Esophagus muscularis mucosa (tissue), 3 donors: ENCODE measurements at regions not wholly inside any gene's neighbourhood (a gene's known extent, or its start where the extent isn't known, plus 50 kb on each side); places are given as distances from the start of the nearest gene placed in this dataset.
"Not testable (repeated sequence)": the region's sequence is repeated elsewhere in the genome, so short reads cannot be mapped to it uniquely, and the experiment has no call there.

Source experiments
- CTCF ChIP-seq, 3 experiments: fragments of 200-600 bp in 2 of 3; fragments of 450-650 bp in 1 of 3; sonication (generic) in 2 of 3; IDR thresholded peaks; one replicate each; pipeline ENCODE4 v1.5.1; 2017 to 2019; ENCODE audit warnings: antibody characterized with exemption in 3 of 3, mild to moderate bottlenecking in 2 of 3, moderate library complexity in 1 of 3
- EP300 ChIP-seq: sonication (generic); formaldehyde crosslinking; IDR thresholded peaks from one replicate; pipeline ENCODE4 v1.6.1; 2017; ENCODE audit warnings: antibody characterized with exemption

GRCh38 chr17:30689266-30690000 is 135.1 kb downstream of the CRLF3 start:
- not testable (repeated sequence) for TF ChIP-seq CTCF (IDR thresholded peaks at IDR 0.05); EP300
